ENCODE measurements at regions not wholly inside any gene's neighbourhood (a gene's known extent, or its start where the extent isn't known, plus 50 kb on each side); places are given as distances from the start of the nearest gene placed in this dataset.

GRCh38 chr5:4038994-4039393 lies 443.4 kb downstream of the IRX1 start:
- Histone ChIP-seq H3K9ac (no peak overlapping the region), H3K4me3 (IDR thresholded peaks at IDR 0.05; ENCODE audit: insufficient read depth, low read depth, low read length) (no peak overlapping the region), H2AFZ (ENCODE audit: low read depth) (no peak overlapping the region), H3K79me2 (ENCODE audit: insufficient read depth, low read depth) (no peaks in the 10 kb centered on the region), H3K36me3 (ENCODE audit: insufficient read depth) (no peaks in the 10 kb centered on the region), H4K20me1 (ENCODE audit: insufficient read depth) (no peaks in the 10 kb centered on the region), H3K4me1 (ENCODE audit: low read depth, poor library complexity, severe bottlenecking) (no peaks in the 10 kb centered on the region), H3K4me2 (no peak overlapping the region), H3K27ac (no peak overlapping the region), H3K27me3 (ENCODE audit: insufficient read depth, low read depth) (no peaks in the 10 kb centered on the region)
- no peak for TF ChIP-seq CTCF (conservative IDR thresholded peaks at IDR 0.05; ENCODE audit: low read depth, low read length)

- no peak for TF ChIP-seq CTCF (conservative IDR thresholded peaks at IDR 0.05; ENCODE audit: low read depth, low read length)
- Histone ChIP-seq H3K27ac (no peak overlapping the region), H3K4me2 (no peak overlapping the region), H4K20me1 (ENCODE audit: insufficient read depth) (no peaks in the 10 kb centered on the region), H3K79me2 (ENCODE audit: insufficient read depth, low read depth) (no peaks in the 10 kb centered on the region), H2AFZ (ENCODE audit: low read depth) (no peak overlapping the region; the same call in 1 of the 2 replicates), H3K9ac (no peak overlapping the region), H3K4me3 (IDR thresholded peaks at IDR 0.05; ENCODE audit: insufficient read depth, low read depth, low read length) (no peak overlapping the region), H3K4me1 (ENCODE audit: low read depth, poor library complexity, severe bottlenecking) (no peaks in the 10 kb centered on the region), H3K36me3 (ENCODE audit: insufficient read depth) (no peaks in the 10 kb centered on the region), H3K27me3 (ENCODE audit: insufficient read depth, low read depth) (no peaks in the 10 kb centered on the region)
These were observed 446.7 kb downstream of the IRX1 start for GRCh38 chr5:4042311-4042710.

GRCh38 chr5:4043135-4043534 lies 447.5 kb downstream of the IRX1 start:
- no peak for TF ChIP-seq CTCF (conservative IDR thresholded peaks at IDR 0.05; ENCODE audit: low read depth, low read length)
- Histone ChIP-seq H3K4me2 (no peak overlapping the region), H3K9ac (no peak overlapping the region), H3K27me3 (ENCODE audit: insufficient read depth, low read depth) (no peaks in the 10 kb centered on the region), H3K4me3 (IDR thresholded peaks at IDR 0.05; ENCODE audit: insufficient read depth, low read depth, low read length) (no peak overlapping the region), H4K20me1 (ENCODE audit: insufficient read depth) (no peaks in the 10 kb centered on the region), H3K36me3 (ENCODE audit: insufficient read depth) (no peaks in the 10 kb centered on the region), H3K4me1 (ENCODE audit: low read depth, poor library complexity, severe bottlenecking) (no peaks in the 10 kb centered on the region), H2AFZ (ENCODE audit: low read depth) (no peak overlapping the region), H3K79me2 (ENCODE audit: insufficient read depth, low read depth) (no peaks in the 10 kb centered on the region), H3K27ac (no peak overlapping the region)

GRCh38 chr5:4044881-4045280 lies 449.2 kb downstream of the IRX1 start:
- no peak for TF ChIP-seq CTCF (conservative IDR thresholded peaks at IDR 0.05; ENCODE audit: low read depth, low read length)
- Histone ChIP-seq H3K27me3 (ENCODE audit: insufficient read depth, low read depth) (no peaks in the 10 kb centered on the region), H3K9ac (no peak overlapping the region)

More at GRCh38 chr5:4044881-4045280, 449.2 kb downstream of the IRX1 start:
- H2AFZ ChIP-seq (ENCODE audit: low read depth) = no peak overlapping the region
- no peaks in the 10 kb centered on the region for H4K20me1 ChIP-seq (ENCODE audit: insufficient read depth)
- H3K79me2 ChIP-seq (ENCODE audit: insufficient read depth, low read depth) = no peaks in the 10 kb centered on the region
- no peak overlapping the region for H3K4me3 ChIP-seq (IDR thresholded peaks at IDR 0.05; ENCODE audit: insufficient read depth, low read depth, low read length)
- no peaks in the 10 kb centered on the region for H3K4me1 ChIP-seq (ENCODE audit: low read depth, poor library complexity, severe bottlenecking)
- H3K36me3 ChIP-seq (ENCODE audit: insufficient read depth) = no peaks in the 10 kb centered on the region
- H3K4me2 ChIP-seq = no peak overlapping the region
- H3K27ac ChIP-seq = no peak overlapping the region
